Kidney tubule cell (primary cell): ENCODE measurements at regions not wholly inside any gene's neighbourhood (a gene's known extent, or its start where the extent isn't known, plus 50 kb on each side); places are given as distances from the start of the nearest gene placed in this dataset.
A peak's percentile ranks its signal among the peaks of the same experiment; 100 is the strongest.
"Not testable (repeated sequence)": the region's sequence is repeated elsewhere in the genome, so short reads cannot be mapped to it uniquely, and the experiment has no call there.

Experiments used
- DNase-seq: peaks from one replicate; pipeline ENCODE4 v3.0.0-alpha.2; 2018; ENCODE audit warnings: low spot score

DNA sequence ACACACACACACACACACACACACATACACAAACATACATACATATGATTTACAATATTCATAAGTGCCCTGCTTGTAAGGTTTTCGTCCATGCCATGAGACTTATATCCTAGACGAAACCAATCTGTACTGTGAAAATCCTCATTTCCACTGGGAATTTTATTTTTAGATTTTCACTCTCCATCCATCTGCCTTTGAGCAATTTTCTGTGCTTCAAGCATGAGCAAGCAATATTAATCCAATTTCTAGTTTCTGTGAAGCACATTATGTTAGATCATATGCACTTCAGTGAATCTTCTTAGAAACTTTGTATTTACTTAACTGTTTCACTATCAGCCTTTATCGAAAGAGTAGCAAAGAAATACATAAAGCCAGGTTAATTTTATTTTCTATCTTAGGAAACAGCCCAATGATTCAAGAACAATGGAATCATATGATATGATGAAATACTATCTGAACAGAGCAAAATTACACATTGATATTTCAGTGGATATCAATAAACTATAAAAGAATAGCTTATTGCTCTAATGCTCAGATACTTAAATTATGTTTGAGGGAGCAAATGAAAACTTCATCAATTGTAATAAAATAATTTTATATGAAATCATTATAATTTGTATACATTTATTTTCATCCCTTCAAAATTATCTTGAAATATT lies 1100.7 kb upstream of the MIR17HG start:
- DNase-seq, result no peak

- DNase-seq, result no peak
Measured at GRCh38 chr13:90253806-90254205, 1093.7 kb upstream of the MIR17HG start.

DNA sequence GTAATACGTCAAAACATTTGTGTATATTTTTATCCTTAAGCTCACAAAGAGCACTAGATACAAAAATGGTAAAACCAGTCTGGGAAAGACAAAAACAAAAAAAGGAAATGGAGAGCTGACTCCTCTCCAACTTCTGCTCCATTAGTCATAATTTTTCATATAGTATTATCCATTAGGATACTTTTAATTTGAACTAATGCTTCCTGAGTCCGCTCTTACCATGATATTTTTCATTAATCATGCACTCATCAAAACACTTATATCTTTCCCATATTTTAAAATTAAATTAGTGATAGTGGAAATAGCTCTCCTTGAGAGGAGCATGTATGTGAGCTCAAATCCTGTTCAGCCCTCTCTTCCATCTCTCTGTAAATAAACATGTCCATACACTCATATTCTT lies 1093.0 kb upstream of the MIR17HG start:
- DNase-seq, result no peak

- no peak for DNase-seq
Measured at GRCh38 chr13:90256746-90257145, 1090.7 kb upstream of the MIR17HG start.

DNA sequence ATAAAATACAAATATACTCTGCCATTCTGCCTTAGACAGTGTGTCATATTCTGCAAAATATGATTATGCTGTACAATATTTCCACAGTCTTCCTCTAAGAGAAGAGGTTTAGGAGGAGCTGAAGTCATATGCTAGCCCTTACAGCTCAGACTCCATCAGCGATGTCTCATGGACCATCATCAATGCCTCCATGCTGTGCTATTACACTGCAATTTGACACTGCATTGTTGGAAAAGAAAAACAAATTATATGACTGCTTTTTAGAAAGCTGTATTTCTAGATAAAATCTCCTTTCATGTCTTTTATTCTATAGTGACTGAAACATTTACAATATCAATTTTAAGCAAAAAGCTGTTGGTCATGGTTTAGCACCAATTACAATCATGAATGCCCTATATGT lies 1089.4 kb upstream of the MIR17HG start:
- DNase-seq, result no peak

- no peak for DNase-seq
Measured at GRCh38 chr13:90261343-90261742, 1086.1 kb upstream of the MIR17HG start.

DNA sequence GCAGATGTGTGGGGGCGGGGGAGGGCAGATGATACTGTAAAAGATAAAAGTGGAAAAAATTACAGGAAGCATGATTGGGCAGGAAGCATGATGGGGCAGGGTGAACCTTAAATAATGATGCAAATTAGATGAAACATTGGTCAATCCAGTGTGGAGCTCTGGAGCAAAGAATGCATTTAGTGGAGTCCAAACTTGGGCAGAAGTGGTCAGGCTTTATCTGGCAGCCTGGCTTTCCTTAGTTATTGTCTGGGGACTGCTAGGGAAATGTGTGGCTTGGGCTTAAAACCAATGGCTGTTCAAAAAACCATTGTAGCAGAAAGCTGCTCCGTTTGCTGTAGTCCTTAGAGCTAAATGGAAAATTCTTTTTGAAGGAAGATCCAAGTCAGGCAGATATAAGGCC lies 1077.3 kb upstream of the MIR17HG start:
- DNase-seq, result no peak

- DNase-seq, result peak; percentile 79
Measured at GRCh38 chr13:90272356-90272755, 1075.1 kb upstream of the MIR17HG start.

- no peak for DNase-seq
Measured at GRCh38 chr13:90276216-90276615, 1071.3 kb upstream of the MIR17HG start.

DNA sequence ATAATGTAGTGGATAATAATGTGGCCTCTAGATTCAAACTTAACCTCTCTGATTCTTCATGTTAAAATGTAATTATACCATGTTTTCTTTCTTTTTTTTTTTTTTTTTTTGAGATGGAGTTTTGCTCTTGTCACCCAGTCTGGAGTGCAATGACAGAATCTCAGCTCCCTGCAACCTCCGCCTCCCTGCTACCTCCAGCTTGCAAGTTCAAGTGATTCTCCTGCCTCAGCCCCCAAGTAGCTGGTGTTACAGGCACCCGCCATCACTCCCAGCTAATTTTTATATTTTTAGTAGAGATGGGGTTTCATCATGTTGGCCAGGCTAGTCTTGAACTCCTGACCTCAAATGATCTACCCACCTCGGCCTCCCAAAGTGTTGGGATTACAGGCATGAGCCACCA lies 1069.3 kb upstream of the MIR17HG start:
- DNase-seq, result not testable (repeated sequence)

GRCh38 chr13:90281709-90282108 lies 1065.8 kb upstream of the MIR17HG start:
- no peak for DNase-seq

DNA sequence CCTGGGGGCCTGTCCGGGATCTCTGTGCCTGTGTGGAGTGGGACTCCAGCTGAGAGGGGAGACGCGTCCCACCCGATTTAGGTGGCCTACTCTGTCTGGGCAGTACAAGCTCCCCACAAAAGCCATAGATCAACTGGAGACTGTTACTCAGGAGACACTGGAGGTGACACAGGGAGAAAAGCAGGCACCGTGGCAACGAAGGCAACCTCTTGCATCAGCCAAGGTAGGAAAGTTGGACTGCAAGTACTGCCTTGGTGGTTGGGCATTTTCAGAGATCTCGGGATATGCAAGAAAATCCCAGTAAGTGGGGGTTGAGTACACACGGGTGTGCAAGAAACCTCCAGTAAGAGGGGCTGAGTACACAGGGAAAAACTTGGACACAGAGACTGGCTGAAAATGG lies 1060.0 kb upstream of the MIR17HG start:
- no peak for DNase-seq

DNA sequence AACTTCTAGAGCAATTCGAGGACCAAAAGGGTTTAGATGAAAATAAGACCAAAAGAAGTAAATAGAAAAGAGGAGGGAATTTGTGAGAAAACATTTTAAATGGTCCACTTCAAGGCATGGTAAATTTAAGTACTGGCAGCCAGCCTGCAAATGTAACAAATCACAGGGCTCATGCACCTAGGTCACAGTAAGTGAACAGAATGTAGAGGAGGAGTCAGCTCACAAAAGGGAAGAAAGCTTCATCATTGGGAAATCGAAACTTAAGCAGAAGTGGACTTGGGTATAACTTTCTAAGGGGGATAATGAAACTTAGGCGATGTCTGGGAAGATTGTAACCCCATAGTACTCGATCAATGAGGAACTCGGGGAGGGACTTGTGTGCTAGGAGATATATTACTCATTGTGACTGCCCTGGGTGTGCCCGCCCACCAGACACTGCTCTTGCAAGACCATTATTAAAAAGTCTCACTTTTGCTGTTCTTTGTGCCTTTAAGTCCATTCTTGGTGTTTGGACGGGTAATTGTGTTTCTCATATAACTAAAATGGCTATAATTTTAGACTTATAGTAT lies 1053.6 kb upstream of the MIR17HG start:
- no peak for DNase-seq

DNA sequence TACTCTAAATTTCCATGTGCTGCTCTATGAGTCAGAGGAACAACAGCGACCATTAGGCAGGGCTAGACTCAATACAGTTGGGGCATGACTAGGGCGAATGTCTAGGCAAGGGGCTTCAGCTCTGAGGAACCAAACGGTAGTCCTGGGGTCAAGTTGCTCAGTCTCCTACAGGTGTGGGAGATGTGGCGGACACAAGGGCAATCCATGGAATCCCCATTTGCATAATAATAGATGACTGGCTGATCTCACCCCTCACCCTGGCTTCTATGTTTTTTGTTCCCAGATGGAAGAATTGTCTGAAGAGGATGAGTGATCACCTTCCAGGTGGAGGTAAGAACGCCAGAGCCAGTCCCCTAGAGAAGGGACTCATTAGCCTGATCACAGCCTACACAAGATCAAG lies 1048.2 kb upstream of the MIR17HG start:
- no peak for DNase-seq

DNA sequence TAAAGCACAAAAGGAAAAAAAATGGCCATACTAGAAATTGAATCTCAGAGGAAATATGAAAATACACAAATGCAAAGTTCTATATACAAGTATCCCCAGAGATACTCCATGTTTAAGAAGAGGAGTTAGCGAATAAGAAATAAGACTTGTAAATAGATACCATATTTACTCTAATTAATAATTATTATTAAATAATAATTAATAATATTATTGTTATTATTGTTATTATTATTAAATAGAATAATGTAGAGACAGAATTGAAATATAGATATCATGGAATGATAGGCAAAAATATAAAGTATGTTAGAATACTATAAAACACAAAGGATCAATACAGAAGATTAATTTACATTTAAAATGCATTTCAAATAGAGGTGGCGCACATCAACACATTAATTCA lies 1047.5 kb upstream of the MIR17HG start:
- no peak for DNase-seq

DNA sequence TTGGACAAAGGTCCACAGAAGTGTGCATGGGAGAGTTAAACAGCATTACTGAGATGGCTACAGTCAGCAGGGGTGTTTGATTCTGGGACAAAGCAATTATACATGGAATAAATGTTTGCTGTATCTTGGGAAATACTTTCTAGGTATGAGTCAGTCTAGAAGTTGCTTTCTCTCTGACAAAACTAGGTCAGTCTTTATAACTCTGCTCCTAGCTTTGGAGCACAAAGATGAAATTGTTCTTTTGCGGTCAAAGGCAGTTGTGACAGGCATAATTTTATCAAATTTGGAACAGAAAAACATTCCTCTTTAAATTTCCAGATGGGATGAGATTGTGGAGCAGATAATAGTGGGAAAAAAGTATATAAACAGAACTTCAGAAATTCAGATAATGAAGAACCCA lies 1045.4 kb upstream of the MIR17HG start:
- DNase-seq, result peak; percentile 4

- no peak for DNase-seq
Measured at GRCh38 chr13:90305796-90306195, 1041.7 kb upstream of the MIR17HG start.

GRCh38 chr13:90307136-90307535 lies 1040.4 kb upstream of the MIR17HG start:
- no peak for DNase-seq

DNA sequence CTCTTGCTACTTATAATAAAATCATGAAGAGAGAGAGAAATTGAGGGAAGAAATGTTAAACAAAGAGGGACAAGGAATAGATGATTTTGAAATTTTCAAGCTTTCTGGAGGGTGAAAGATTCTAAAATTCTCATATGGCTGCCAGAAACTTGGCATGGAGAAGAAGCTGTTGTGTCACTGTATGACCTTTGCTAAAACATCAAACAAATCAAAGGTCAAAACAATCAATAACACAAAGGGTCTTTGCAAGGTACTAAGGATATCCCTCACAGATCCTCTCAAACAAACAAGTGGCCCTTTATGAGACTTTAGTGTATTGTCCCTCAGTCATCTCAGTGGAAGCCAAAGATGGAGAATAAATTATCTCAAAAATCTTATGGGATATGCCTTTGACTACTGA lies 1039.2 kb upstream of the MIR17HG start:
- DNase-seq, result no peak

- no peak for DNase-seq
Measured at GRCh38 chr13:90311929-90312328, 1035.6 kb upstream of the MIR17HG start.

DNA sequence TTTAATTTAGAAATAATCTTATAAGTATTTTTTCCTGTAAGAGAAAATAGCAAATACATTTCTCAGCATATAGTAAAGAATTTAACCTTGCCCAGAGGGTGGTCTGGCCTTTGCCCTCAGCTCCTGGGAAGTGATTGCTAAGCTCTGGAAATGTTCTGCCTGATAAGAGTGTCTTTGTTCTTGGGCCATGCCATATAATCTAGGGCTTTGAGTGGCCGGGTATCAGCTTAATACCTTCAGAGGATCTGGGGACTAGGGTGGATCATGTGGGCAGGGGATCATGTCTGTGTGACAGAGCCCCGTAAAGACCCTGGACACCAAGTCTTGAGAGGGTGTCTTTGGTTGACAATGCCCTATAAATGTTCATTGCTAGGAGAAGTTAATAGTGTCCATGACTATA lies 1032.4 kb upstream of the MIR17HG start:
- no peak for DNase-seq

GRCh38 chr13:90320664-90321063 lies 1026.8 kb upstream of the MIR17HG start:
- no peak for DNase-seq

GRCh38 chr13:90321281-90321931 lies 1026.1 kb upstream of the MIR17HG start:
- DNase-seq, result peak; percentile 1

- DNase-seq, result no peak
Measured at GRCh38 chr13:90329641-90330040, 1017.8 kb upstream of the MIR17HG start.
